IPS-15b (cell line): ENCODE measurements at regions not wholly inside any gene's neighbourhood (a gene's known extent, or its start where the extent isn't known, plus 50 kb on each side); places are given as distances from the start of the nearest gene placed in this dataset.

ENCODE experiments used
- H3K27me3 ChIP-seq: one replicate; pipeline ENCODE4 v1.6.1; 2013; ENCODE audit warnings: low read length; ENCODE audit not compliant: control insufficient read depth, insufficient read depth
- H3K36me3 ChIP-seq: one replicate; pipeline ENCODE4 v1.6.1; 2013; ENCODE audit warnings: low read length; ENCODE audit not compliant: control insufficient read depth, insufficient read depth
- H3K4me1 ChIP-seq: one replicate; pipeline ENCODE4 v1.6.1; 2013; ENCODE audit warnings: mild to moderate bottlenecking, low read length; ENCODE audit not compliant: control insufficient read depth, insufficient read depth
- H3K4me3 ChIP-seq: one replicate; pipeline ENCODE4 v1.5.1; 2013; ENCODE audit warnings: low read depth, low read length
- H3K9ac ChIP-seq: one replicate; pipeline ENCODE4 v1.6.1; 2013; ENCODE audit warnings: low read depth, mild to moderate bottlenecking, low read length
- H3K9me3 ChIP-seq: one replicate; pipeline ENCODE4 v1.6.1; 2013; ENCODE audit warnings: mild to moderate bottlenecking, low read length; ENCODE audit not compliant: control insufficient read depth, insufficient read depth

- Histone ChIP-seq H3K4me3 (no peak overlapping the region), H3K36me3 (peaks cover 56% of the 10 kb centered on the region), H3K27me3 (no peaks in the 10 kb centered on the region), H3K9me3 (no peaks in the 10 kb centered on the region), H3K9ac (no peak overlapping the region), H3K4me1 (no peaks in the 10 kb centered on the region)
Measured at GRCh38 chr16:31703526-31704128, 170.0 kb upstream of the ZNF267 start.

- Histone ChIP-seq H3K36me3 (peaks cover 61% of the 10 kb centered on the region), H3K4me3 (no peak overlapping the region), H3K9me3 (no peaks in the 10 kb centered on the region)
Measured at GRCh38 chr16:31704138-31704537, 169.5 kb upstream of the ZNF267 start.

GRCh38 chr16:31705371-31705770 is 168.2 kb upstream of the ZNF267 start:
- Histone ChIP-seq H3K4me1 (no peaks in the 10 kb centered on the region), H3K27me3 (no peaks in the 10 kb centered on the region), H3K9me3 (no peaks in the 10 kb centered on the region), H3K9ac (no peak overlapping the region), H3K36me3 (peaks cover 61% of the 10 kb centered on the region), H3K4me3 (no peak overlapping the region)

More at GRCh38 chr16:31704138-31704537, 169.5 kb upstream of the ZNF267 start:
- H3K4me1 ChIP-seq, result no peaks in the 10 kb centered on the region
- H3K27me3 ChIP-seq, result no peaks in the 10 kb centered on the region
- H3K9ac ChIP-seq, result no peak overlapping the region

DNA sequence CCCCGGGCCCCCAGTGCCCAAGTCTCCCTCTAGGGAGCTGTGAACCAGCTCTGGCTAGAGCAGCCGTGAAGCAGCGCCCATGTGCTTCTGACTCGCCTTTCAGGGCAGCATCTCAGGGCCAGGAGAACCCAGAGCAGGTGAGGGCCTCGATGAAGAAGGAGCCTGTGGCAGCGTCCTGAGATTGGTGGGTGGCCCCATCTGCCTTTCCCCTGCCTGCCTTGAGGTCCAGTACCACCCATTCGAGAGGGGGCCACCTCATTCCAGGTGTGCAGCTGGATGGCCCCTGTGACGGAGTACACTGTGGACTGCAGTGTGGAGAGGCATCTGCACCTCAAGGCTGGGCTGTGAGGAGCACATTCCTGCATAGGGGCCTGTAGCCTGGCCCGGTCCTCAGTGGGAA is 167.3 kb upstream of the ZNF267 start:
- Histone ChIP-seq H3K36me3 (peaks cover 61% of the 10 kb centered on the region), H3K27me3 (no peaks in the 10 kb centered on the region), H3K9me3 (no peaks in the 10 kb centered on the region), H3K4me1 (no peaks in the 10 kb centered on the region), H3K4me3 (no peak overlapping the region), H3K9ac (no peak overlapping the region)

- peaks cover 61% of the 10 kb centered on the region for H3K36me3 ChIP-seq
- H3K4me1 ChIP-seq, result peaks cover 3% of the 10 kb centered on the region
Measured at GRCh38 chr16:31706925-31707324, 166.7 kb upstream of the ZNF267 start.

GRCh38 chr16:31707743-31708335 is 165.8 kb upstream of the ZNF267 start:
- H3K27me3 ChIP-seq, result no peaks in the 10 kb centered on the region
- no peaks in the 10 kb centered on the region for H3K9me3 ChIP-seq
- no peak overlapping the region for H3K4me3 ChIP-seq
- peaks cover 56% of the 10 kb centered on the region for H3K36me3 ChIP-seq
- H3K9ac ChIP-seq, result no peak overlapping the region
- H3K4me1 ChIP-seq, result peaks cover 8% of the 10 kb centered on the region

More at GRCh38 chr16:31706925-31707324, 166.7 kb upstream of the ZNF267 start:
- Histone ChIP-seq H3K9ac (no peak overlapping the region), H3K4me3 (no peak overlapping the region), H3K27me3 (no peaks in the 10 kb centered on the region), H3K9me3 (no peaks in the 10 kb centered on the region)

DNA sequence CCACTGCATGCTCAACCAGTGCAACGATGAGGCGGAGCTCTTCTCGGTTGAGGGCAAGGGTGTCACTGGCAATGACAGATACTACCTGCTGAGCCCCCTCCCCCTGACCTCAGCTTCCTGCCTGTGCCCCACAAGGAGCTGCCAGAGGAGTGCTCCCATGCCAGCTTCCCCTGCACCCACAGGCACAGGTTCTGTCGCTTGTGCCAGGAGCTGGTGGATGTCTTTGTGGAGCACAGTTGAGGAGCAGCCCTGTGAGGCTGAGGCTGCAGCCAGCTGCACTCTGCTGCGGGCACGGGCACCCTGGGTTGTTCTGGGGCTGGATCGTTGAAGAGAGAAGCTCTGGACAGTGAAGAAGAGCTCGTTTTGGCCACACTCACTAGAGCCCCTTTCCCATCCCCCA is 165.3 kb upstream of the ZNF267 start:
- Histone ChIP-seq H3K4me3 (no peak overlapping the region), H3K27me3 (no peaks in the 10 kb centered on the region), H3K36me3 (peaks cover 51% of the 10 kb centered on the region), H3K4me1 (peaks cover 8% of the 10 kb centered on the region), H3K9ac (no peak overlapping the region), H3K9me3 (no peaks in the 10 kb centered on the region)

DNA sequence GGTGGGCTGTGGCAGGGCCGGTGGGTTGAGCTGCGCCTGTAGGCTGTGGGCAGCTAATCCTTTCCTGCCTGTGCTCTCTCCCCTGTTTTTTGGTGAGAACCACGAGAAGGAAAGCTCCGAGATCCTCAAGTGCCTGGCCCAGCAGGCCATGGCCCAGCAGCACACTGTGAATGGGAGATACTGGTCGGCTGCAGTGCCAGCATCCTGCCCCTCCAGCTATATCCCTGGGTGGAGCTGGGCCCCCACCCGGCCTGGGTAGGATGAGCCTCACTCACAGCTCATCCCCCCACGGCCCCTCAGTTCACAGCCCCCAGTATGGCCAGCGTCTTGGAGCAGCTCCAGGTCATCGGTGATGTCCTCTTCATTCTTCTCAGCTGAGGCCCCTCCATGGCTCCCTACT is 164.4 kb upstream of the ZNF267 start:
- no peak overlapping the region for H3K4me3 ChIP-seq
- H3K36me3 ChIP-seq, result peaks cover 43% of the 10 kb centered on the region
- peaks cover 8% of the 10 kb centered on the region for H3K4me1 ChIP-seq
- no peaks in the 10 kb centered on the region for H3K9me3 ChIP-seq
- no peaks in the 10 kb centered on the region for H3K27me3 ChIP-seq
- no peak overlapping the region for H3K9ac ChIP-seq

- Histone ChIP-seq H3K4me1 (peaks cover 14% of the 10 kb centered on the region), H3K27me3 (no peaks in the 10 kb centered on the region), H3K9me3 (no peaks in the 10 kb centered on the region), H3K4me3 (no peak overlapping the region), H3K36me3 (peaks cover 40% of the 10 kb centered on the region), H3K9ac (no peak overlapping the region)
Measured at GRCh38 chr16:31710134-31710533, 163.5 kb upstream of the ZNF267 start.

DNA sequence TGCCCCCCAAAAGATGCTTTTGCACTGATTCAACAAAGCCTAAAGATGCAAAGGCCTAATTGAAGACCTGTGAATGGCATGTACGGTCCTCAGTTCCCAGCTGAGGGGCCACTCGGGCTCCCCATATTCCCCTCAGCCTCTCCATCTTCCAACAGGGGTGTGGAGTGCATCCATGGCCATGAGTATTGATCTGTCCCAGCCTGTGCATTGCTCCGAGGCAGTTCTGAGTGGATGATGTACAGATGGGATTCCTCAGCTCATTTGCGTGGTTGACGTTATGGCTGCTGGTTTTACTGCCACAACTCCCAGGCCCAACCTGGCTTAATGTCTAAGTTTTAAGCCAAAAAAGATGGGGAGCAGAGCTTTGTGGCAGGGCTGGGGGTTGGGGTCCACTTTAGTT is 162.7 kb upstream of the ZNF267 start:
- H3K9ac ChIP-seq, result no peak overlapping the region
- H3K9me3 ChIP-seq, result no peaks in the 10 kb centered on the region
- no peak overlapping the region for H3K4me3 ChIP-seq
- peaks cover 14% of the 10 kb centered on the region for H3K4me1 ChIP-seq
- H3K36me3 ChIP-seq, result peaks cover 32% of the 10 kb centered on the region
- H3K27me3 ChIP-seq, result no peaks in the 10 kb centered on the region

- H3K27me3 ChIP-seq, result no peaks in the 10 kb centered on the region
- H3K4me1 ChIP-seq, result peaks cover 14% of the 10 kb centered on the region
- peaks cover 27% of the 10 kb centered on the region for H3K36me3 ChIP-seq
- H3K9ac ChIP-seq, result no peak overlapping the region
- H3K9me3 ChIP-seq, result no peaks in the 10 kb centered on the region
- no peak overlapping the region for H3K4me3 ChIP-seq
Measured at GRCh38 chr16:31711344-31711845, 162.2 kb upstream of the ZNF267 start.

GRCh38 chr16:31712064-31712540 is 161.5 kb upstream of the ZNF267 start:
- no peak overlapping the region for H3K9ac ChIP-seq
- no peaks in the 10 kb centered on the region for H3K27me3 ChIP-seq
- no peaks in the 10 kb centered on the region for H3K9me3 ChIP-seq
- H3K4me1 ChIP-seq, result peaks cover 14% of the 10 kb centered on the region
- H3K4me3 ChIP-seq, result no peak overlapping the region
- peaks cover 20% of the 10 kb centered on the region for H3K36me3 ChIP-seq
